Astrocyte (in vitro differentiated cells and primary cell): ENCODE measurements at regions not wholly inside any gene's neighbourhood (a gene's known extent, or its start where the extent isn't known, plus 50 kb on each side); places are given as distances from the start of the nearest gene placed in this dataset.

Source experiments
- DNase-seq: peaks from one replicate; pipeline ENCODE4 v3.0.0-alpha.2; 2010; ENCODE audit warnings: low read depth
- FAIRE-seq: peaks from 2 replicates; lab custom pipeline; 2011; peaks lifted over from hg19 to GRCh38; lab: Jason Lieb, UNC
- H2AFZ ChIP-seq: 2 replicates; pipeline ENCODE4 v1.6.0; 2012; ENCODE audit warnings: low read depth, low read length, inconsistent platforms
- H3K27ac ChIP-seq: 2 replicates; pipeline ENCODE4 v1.5.1; 2011; ENCODE audit warnings: low read depth, low read length, inconsistent platforms
- H3K27me3 ChIP-seq: 2 replicates; pipeline ENCODE4 v1.6.0; 2011; ENCODE audit warnings: low read length, inconsistent platforms; ENCODE audit not compliant: insufficient read depth
- H3K36me3 ChIP-seq: 2 replicates; pipeline ENCODE4 v1.5.1; 2011; ENCODE audit warnings: low read length, inconsistent platforms; ENCODE audit not compliant: insufficient read depth
- H3K4me1 ChIP-seq: 2 replicates; pipeline ENCODE4 v1.5.1; 2011; ENCODE audit warnings: low read length, inconsistent platforms; ENCODE audit not compliant: insufficient read depth
- H3K4me2 ChIP-seq: 2 replicates; pipeline ENCODE4 v1.6.0; 2012; ENCODE audit warnings: low read length, inconsistent platforms
- H3K4me3 ChIP-seq: 2 replicates; pipeline ENCODE4 v1.5.1; 2011; ENCODE audit warnings: low read depth, mild to moderate bottlenecking, low read length, inconsistent platforms; ENCODE audit not compliant: insufficient read depth
- H3K79me2 ChIP-seq: 2 replicates; pipeline ENCODE4 v1.6.0; 2012; ENCODE audit warnings: mild to moderate bottlenecking, low read length, inconsistent platforms; ENCODE audit not compliant: insufficient read depth
- H3K9ac ChIP-seq: 2 replicates; pipeline ENCODE4 v1.6.0; 2012; ENCODE audit warnings: mild to moderate bottlenecking, low read length, inconsistent platforms
- H3K9me3 ChIP-seq: 2 replicates; pipeline ENCODE4 v1.5.1; 2012; ENCODE audit warnings: low read depth, mild to moderate bottlenecking, low read length, inconsistent platforms; ENCODE audit not compliant: insufficient read depth
- H4K20me1 ChIP-seq: 2 replicates; pipeline ENCODE4 v1.6.0; 2012; ENCODE audit warnings: low read length, inconsistent platforms; ENCODE audit not compliant: insufficient read depth
- H3K27ac Mint-ChIP-seq: one replicate; pipeline ENCODE4 v1.8.0; 2021; ENCODE audit warnings: mild to moderate bottlenecking, mixed read lengths; ENCODE audit not compliant: unreplicated experiment
- H3K27me3 Mint-ChIP-seq: one replicate; pipeline ENCODE4 v1.8.0; 2021; ENCODE audit warnings: low read depth, mixed read lengths; ENCODE audit not compliant: unreplicated experiment
- H3K36me3 Mint-ChIP-seq: one replicate; pipeline ENCODE4 v1.8.0; 2021; ENCODE audit warnings: low read depth, mixed read lengths; ENCODE audit not compliant: unreplicated experiment
- H3K4me1 Mint-ChIP-seq: one replicate; pipeline ENCODE4 v1.8.0; 2021; ENCODE audit warnings: low read depth, mixed read lengths; ENCODE audit not compliant: unreplicated experiment
- H3K4me3 Mint-ChIP-seq: one replicate; pipeline ENCODE4 v1.8.0; 2021; ENCODE audit warnings: mild to moderate bottlenecking, moderate library complexity, mixed read lengths; ENCODE audit not compliant: unreplicated experiment
- H3K9me3 Mint-ChIP-seq: one replicate; pipeline ENCODE4 v1.8.0; 2021; ENCODE audit warnings: mild to moderate bottlenecking, mixed read lengths; ENCODE audit not compliant: unreplicated experiment
- CTCF ChIP-seq: IDR thresholded peaks from 2 replicates; pipeline ENCODE4 v1.5.1; 2011; ENCODE audit warnings: low read depth, mild to moderate bottlenecking, inconsistent platforms, low read length, moderate library complexity; ENCODE audit not compliant: insufficient read depth
- EZH2 ChIP-seq: IDR thresholded peaks from 2 replicates; pipeline ENCODE4 v1.6.1; 2012; ENCODE audit warnings: mild to moderate bottlenecking, low read length, inconsistent platforms; ENCODE audit not compliant: insufficient read depth

GRCh38 chr6:43861212-43861894 lies 91.3 kb downstream of the VEGFA start:
- TF ChIP-seq CTCF: no peak
- no peak overlapping the region for H3K27ac Mint-ChIP-seq
- no peaks in the 10 kb centered on the region for H3K9me3 ChIP-seq
- FAIRE-seq: no peak
- no peaks in the 10 kb centered on the region for H4K20me1 ChIP-seq
- peaks cover 24% of the 10 kb centered on the region for H3K27me3 ChIP-seq
- H3K79me2 ChIP-seq: no peaks in the 10 kb centered on the region
- no peak overlapping the region for H3K27ac ChIP-seq
- no peak overlapping the region for H3K4me3 ChIP-seq
- H3K4me1 Mint-ChIP-seq: peaks cover 2% of the 10 kb centered on the region
- no peaks in the 10 kb centered on the region for H3K36me3 ChIP-seq
- no peaks in the 10 kb centered on the region for H3K36me3 Mint-ChIP-seq
- H2AFZ ChIP-seq: no peak overlapping the region
- no peak overlapping the region for H3K4me2 ChIP-seq
- no peak overlapping the region for H3K4me3 Mint-ChIP-seq
- H3K9me3 Mint-ChIP-seq: peaks cover 3% of the 10 kb centered on the region
- H3K9ac ChIP-seq: no peak overlapping the region
- H3K4me1 ChIP-seq: peaks cover under 1% of the 10 kb centered on the region
- no peak for DNase-seq
- peaks cover 60% of the 10 kb centered on the region for H3K27me3 Mint-ChIP-seq

- no peak for DNase-seq
- peaks cover 3% of the 10 kb centered on the region for H3K4me1 ChIP-seq
- peaks cover 3% of the 10 kb centered on the region for H3K9me3 Mint-ChIP-seq
- FAIRE-seq: no peak
- no peaks in the 10 kb centered on the region for H3K79me2 ChIP-seq
- H3K4me2 ChIP-seq: no peak overlapping the region
- H3K4me3 ChIP-seq: no peak overlapping the region
- H3K27me3 Mint-ChIP-seq: peaks cover 57% of the 10 kb centered on the region
- H3K27ac Mint-ChIP-seq: no peak overlapping the region
- no peaks in the 10 kb centered on the region for H4K20me1 ChIP-seq
- no peak overlapping the region for H3K4me3 Mint-ChIP-seq
- H3K27me3 ChIP-seq: peaks cover 24% of the 10 kb centered on the region
- no peak overlapping the region for H3K27ac ChIP-seq
- H3K4me1 Mint-ChIP-seq: peaks cover 2% of the 10 kb centered on the region
- TF ChIP-seq CTCF (no peak), EZH2 (no peak)
- H3K36me3 Mint-ChIP-seq: no peaks in the 10 kb centered on the region
- H2AFZ ChIP-seq: no peak overlapping the region
- H3K9me3 ChIP-seq: no peaks in the 10 kb centered on the region
- no peak overlapping the region for H3K9ac ChIP-seq
- H3K36me3 ChIP-seq: no peaks in the 10 kb centered on the region
Observed at GRCh38 chr6:43860285-43860684, 90.3 kb downstream of the VEGFA start.

GRCh38 chr6:43859213-43859612 lies 89.2 kb downstream of the VEGFA start:
- H3K27ac ChIP-seq: no peak overlapping the region
- no peaks in the 10 kb centered on the region for H3K9me3 ChIP-seq
- H4K20me1 ChIP-seq: no peaks in the 10 kb centered on the region
- no peak overlapping the region for H3K27ac Mint-ChIP-seq
- no peak for FAIRE-seq
- H3K4me3 ChIP-seq: no peak overlapping the region
- H3K79me2 ChIP-seq: no peaks in the 10 kb centered on the region
- H3K36me3 ChIP-seq: no peaks in the 10 kb centered on the region
- DNase-seq: no peak
- H3K4me2 ChIP-seq: no peak overlapping the region
- no peak overlapping the region for H2AFZ ChIP-seq
- H3K9ac ChIP-seq: no peak overlapping the region
- H3K9me3 Mint-ChIP-seq: peaks cover 5% of the 10 kb centered on the region
- peaks cover 46% of the 10 kb centered on the region for H3K27me3 Mint-ChIP-seq
- H3K36me3 Mint-ChIP-seq: no peaks in the 10 kb centered on the region
- peaks cover 3% of the 10 kb centered on the region for H3K4me1 ChIP-seq
- TF ChIP-seq EZH2 (no peak), CTCF (no peak)
- H3K27me3 ChIP-seq: peaks cover 21% of the 10 kb centered on the region
- H3K4me3 Mint-ChIP-seq: no peak overlapping the region
- H3K4me1 Mint-ChIP-seq: peaks cover 7% of the 10 kb centered on the region
